ENCODE measurements at regions not wholly inside any gene's neighbourhood (a gene's known extent, or its start where the extent isn't known, plus 50 kb on each side); places are given as distances from the start of the nearest gene placed in this dataset.

DNA sequence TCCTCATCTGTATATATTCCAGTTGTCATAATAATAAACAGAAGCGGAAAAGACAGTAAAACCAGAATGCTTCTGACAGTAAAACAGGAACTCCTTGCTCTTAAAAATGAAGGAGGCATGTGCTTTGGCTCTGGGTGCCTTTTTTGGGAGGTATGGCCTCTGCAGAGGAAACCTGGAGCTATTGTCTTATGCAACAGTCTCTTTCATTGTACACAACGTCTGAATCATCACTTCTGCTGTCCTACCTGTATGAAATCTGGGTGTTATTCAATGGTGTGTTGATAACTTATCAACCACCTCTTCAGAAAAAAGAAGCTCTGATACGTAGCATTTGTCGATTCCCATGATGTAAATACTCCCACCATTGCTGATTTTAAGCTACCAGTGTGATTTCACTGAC, 64.8 kb downstream of the CDCA7 start:
- TF ChIP-seq, protein P1, sequence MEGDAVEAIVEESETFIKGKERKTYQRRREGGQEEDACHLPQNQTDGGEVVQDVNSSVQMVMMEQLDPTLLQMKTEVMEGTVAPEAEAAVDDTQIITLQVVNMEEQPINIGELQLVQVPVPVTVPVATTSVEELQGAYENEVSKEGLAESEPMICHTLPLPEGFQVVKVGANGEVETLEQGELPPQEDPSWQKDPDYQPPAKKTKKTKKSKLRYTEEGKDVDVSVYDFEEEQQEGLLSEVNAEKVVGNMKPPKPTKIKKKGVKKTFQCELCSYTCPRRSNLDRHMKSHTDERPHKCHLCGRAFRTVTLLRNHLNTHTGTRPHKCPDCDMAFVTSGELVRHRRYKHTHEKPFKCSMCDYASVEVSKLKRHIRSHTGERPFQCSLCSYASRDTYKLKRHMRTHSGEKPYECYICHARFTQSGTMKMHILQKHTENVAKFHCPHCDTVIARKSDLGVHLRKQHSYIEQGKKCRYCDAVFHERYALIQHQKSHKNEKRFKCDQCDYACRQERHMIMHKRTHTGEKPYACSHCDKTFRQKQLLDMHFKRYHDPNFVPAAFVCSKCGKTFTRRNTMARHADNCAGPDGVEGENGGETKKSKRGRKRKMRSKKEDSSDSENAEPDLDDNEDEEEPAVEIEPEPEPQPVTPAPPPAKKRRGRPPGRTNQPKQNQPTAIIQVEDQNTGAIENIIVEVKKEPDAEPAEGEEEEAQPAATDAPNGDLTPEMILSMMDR (IDR thresholded peaks at IDR 0.05): no peak
- TF ChIP-seq POLR2A (IDR thresholded peaks at IDR 0.05): no peak
